ENCODE measurements at regions not wholly inside any gene's neighbourhood (a gene's known extent, or its start where the extent isn't known, plus 50 kb on each side); places are given as distances from the start of the nearest gene placed in this dataset.
"Not testable (repeated sequence)": the region's sequence is repeated elsewhere in the genome, so short reads cannot be mapped to it uniquely, and the experiment has no call there.

- DNase-seq (ENCODE audit: low read depth in 3 of 3), result no peak
Measured at GRCh38 chr10:93221171-93221496, 147.4 kb downstream of the CYP26A1 start.

DNA sequence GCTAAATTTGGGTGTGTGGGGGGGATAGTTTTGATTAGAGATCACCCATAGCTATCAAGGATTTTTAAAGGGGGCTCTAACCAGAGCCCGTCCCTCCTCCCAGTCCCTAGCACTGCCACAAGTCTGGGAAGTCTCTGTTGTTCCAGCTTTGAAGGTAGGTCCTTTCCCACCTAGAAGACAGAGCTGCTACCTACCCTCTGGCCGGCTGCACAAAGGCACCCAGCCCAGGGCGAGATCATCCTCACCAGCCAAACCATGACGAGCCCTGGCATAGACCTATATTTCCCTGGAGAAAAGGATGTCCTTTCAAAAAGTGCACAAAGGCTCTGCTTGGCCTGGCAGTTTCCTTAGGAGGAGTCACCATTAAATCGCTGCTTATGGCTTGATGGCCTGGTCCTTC, 147.8 kb downstream of the CYP26A1 start:
- DNase-seq (ENCODE audit: low read depth in 3 of 3), result no peak

- DNase-seq (ENCODE audit: low read depth in 3 of 3), result no peak
Measured at GRCh38 chr10:93222211-93222754, 148.6 kb downstream of the CYP26A1 start.

GRCh38 chr10:93222876-93223275, 149.2 kb downstream of the CYP26A1 start:
- no peak for DNase-seq (ENCODE audit: low read depth in 3 of 3)

DNA sequence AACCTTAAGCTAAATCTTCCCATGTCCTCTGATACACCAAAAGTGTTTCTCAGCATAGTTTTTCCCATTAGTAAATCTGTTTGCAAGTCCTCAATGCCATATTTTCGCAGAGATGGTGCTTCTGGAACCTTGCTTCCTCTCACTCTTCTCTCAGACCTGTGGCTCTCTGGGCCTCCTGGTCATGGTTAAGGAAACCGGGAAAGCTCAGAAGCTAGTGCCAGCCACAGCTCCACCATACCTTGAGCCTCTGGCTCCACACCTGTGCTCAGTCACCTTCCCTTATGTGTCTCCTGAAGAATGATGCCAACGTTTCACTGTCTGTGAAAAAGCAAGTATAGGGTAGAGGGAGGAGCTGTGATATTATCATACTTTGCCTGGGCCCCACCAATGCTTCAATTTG, 149.6 kb downstream of the CYP26A1 start:
- DNase-seq (ENCODE audit: low read depth in 3 of 3), result no peak

DNA sequence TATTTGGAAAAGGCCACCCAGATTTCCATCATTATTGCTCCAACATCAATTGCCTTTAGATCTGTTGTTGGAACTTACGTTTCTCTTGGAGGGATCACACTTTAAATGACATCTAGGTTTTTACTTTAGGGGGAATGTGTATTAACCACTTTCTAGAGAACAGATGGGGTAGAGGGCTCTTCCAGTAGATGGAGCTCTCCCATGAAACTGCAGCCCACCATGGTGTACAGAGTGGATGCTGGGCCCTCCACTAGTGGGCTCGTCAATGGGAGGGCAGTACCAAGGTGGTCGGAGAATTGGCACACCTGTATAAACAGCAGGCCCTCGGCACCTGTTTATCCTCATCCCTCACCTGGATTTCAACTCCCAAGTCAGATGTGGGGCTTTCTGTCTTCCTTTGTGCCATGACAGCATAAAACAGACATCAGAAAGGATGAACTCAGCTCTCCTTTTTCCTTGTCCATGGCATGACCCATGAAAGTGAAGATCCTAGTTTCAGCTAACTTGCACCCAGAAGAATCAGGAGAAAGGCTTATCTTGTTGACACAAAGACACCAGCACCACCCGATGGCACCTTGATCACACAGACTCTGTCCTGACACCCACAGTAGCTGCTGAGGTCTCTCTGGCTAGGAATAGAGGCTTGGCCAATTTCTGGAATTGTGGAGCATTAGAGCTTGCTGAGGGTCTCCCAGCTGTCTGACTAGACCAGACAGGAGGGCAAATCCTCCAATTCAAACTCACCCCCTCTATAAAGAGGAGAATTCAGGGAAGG, 150.5 kb downstream of the CYP26A1 start:
- no peak for DNase-seq (ENCODE audit: low read depth in 3 of 3)

DNA sequence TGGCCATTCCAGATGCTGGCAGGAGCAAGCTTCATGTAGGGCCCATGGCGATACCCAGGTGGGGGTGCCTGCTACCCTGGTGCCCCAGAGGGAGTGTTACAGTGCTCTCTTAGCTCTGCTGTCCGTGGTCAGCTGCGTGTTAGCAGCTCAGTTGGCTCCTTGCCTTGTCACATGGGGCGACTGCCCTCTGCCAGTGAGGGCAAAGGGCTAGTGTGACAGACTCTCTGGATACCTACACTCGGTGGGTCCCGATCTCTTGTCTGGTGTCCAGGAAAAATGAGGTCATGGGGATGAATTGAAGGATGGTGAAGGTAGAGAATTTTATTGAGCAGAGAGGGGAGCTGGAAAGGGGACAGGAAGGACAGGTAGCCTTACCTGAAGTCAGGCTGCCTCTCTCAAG, 152.2 kb downstream of the CYP26A1 start:
- no peak for DNase-seq (ENCODE audit: low read depth in 3 of 3)

GRCh38 chr10:93226619-93227018, 152.9 kb downstream of the CYP26A1 start:
- no peak for DNase-seq (ENCODE audit: low read depth in 3 of 3)

- not testable (repeated sequence) for DNase-seq (ENCODE audit: low read depth in 3 of 3)
Measured at GRCh38 chr10:93230596-93230995, 156.9 kb downstream of the CYP26A1 start.

GRCh38 chr10:93232159-93232558, 158.5 kb downstream of the CYP26A1 start:
- not testable (repeated sequence) for DNase-seq (ENCODE audit: low read depth in 3 of 3)

DNA sequence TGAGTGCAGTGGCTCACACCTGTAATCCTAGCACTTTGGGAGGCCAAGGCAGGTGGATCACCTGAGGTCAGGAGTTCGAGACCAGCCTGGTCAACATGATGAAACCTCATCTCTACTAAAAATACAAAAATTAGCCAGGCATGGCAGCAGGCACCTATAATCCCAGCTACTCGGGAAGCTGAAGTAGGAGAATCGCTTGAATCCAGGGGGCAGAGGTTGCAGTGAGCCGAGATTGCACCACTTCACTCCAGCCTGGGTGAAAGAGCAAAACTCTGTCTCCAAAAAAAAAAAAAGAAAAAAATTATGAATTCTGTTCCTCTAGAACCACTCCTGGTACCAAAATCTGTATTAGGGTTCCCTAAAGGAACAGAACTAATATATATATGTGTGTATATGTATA, 161.2 kb downstream of the CYP26A1 start:
- DNase-seq (ENCODE audit: low read depth in 3 of 3), result not testable (repeated sequence)

DNA sequence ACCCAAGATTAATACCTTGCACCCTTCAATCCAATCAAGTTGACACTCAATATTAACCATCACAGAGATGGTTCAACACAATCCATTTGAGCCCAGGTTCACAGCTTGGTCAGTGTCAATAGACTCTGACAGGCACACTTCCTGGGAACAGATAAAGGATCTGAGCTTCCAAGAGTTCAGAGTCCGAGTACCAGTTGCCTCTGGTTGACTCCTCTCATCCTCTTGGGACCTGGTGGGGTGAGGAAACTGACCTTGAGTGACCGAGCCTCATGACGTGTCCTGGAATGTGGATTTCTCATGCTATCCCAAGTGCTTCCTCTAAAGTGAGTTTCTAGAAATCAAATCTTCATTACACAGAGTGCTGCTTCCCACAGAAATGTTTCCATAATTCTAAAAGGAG, 162.0 kb downstream of the CYP26A1 start:
- DNase-seq (ENCODE audit: low read depth in 3 of 3), result no peak

GRCh38 chr10:93236393-93237040, 162.8 kb downstream of the CYP26A1 start:
- no peak for DNase-seq (ENCODE audit: low read depth in 3 of 3)

DNA sequence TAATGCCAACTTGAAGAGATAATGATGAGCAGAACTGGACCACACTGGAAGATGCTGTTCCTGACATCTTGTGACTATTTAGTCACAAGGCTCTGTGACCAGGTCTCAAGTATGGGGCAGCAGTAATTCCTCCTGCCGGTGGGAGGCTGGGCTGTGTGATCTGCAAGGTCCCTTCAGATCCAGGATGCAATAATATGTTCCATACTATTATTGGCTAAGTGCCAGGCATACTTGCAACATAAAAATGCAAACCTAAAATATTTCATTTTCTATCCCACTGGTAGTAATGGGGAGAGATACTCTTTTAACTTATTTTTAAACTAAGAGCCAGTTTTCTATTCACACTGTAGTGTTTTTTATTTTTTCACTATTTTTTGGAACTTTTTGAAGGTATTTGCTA, 171.5 kb downstream of the CYP26A1 start:
- no peak for DNase-seq (ENCODE audit: low read depth in 3 of 3)

DNA sequence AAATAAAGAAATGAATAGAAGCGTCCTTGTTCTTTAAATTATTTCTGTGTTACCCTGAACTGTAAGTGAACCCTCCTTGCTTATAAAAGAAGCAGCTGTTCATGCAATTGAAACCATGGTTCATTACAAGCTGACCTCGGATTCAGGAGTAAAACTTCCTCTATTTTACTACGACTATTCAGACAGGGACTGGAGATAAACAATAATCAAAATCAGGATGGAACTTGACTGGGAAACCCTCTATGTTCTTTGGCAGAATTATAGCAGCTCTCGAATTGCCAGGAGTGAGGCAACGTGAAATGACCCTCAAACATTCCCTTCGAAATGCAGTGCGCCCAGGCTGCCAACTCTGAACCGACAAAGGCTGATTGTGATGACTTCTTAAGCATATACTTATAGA, 172.1 kb downstream of the CYP26A1 start:
- no peak for DNase-seq (ENCODE audit: low read depth in 3 of 3)

DNA sequence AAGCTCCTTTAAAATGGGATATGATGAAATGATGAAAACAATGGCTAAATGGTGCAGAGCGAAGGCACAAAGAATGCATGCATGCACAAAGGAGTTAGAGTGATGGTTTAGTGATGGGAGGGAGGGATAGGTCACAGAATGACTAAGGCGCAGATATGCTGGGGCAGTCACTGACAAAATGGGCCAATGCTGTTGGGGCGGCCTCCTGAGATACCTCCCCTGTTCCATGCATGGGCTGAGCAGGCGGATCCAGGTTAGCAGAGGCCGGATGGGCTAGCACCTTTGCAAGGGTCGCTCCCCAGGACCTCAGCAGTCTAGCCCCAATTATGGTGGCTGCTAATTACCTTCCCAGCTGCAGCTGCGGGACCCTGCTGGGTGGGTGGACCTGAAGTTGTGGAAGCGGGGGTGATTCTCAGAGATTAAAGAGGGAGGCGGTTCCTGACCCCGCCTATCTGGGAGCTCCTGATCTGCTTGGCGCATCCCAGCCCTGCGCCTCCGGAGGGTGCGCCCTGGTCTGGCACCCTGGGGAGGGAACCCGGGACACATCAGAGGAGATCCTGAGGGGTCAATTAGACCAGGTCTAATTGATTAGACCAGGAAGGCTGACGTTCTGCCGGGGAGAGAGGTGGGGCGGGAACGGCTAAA, 175.0 kb downstream of the CYP26A1 start:
- DNase-seq (ENCODE audit: low read depth in 3 of 3), result no peak

- DNase-seq (ENCODE audit: low read depth in 3 of 3), result no peak
Measured at GRCh38 chr10:93250010-93250409, 176.3 kb downstream of the CYP26A1 start.

DNA sequence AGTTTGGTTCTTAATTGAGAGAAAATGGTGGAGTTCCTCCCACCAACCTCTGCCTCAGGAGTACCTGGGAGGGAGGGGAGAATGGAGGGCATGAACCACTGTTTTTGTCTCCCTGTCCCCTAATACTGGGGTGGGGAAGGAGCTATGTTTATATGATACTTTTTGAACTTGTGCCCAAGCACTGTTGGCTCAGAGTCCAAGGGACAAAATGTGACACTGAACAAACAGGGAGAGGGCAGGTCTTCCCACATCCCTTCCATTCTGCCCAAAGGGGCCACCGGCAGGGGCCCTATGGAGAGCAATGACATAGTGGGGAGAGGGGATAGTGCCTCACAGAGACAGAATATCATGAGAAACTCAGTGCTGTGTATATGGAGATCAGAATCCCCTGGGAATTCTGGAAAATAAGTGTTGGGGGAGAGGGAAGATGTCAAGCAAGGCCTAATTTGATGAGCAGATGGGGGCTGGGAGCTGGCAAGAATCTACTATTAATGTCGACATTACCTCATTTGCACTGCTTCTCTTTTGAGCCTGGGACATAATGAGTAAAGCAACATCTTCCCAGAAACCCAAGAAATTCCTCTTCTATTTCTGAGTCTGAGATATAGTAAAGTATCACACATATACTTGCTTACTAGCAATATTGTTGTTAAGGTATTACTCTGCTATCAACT, 180.6 kb downstream of the CYP26A1 start:
- no peak for DNase-seq (ENCODE audit: low read depth in 3 of 3)

GRCh38 chr10:93255546-93255945, 181.9 kb downstream of the CYP26A1 start:
- no peak for DNase-seq (ENCODE audit: low read depth in 3 of 3)
